Jurkat, Clone E6-1 (cell line): ENCODE measurements at regions not wholly inside any gene's neighbourhood (a gene's known extent, or its start where the extent isn't known, plus 50 kb on each side); places are given as distances from the start of the nearest gene placed in this dataset.
"Not testable (repeated sequence)": the region's sequence is repeated elsewhere in the genome, so short reads cannot be mapped to it uniquely, and the experiment has no call there.

Experiments used
- DNase-seq: peaks from one replicate; pipeline ENCODE4 v3.0.0-alpha.2; 2011; ENCODE audit warnings: low read depth, low spot score
- H3K4me3 ChIP-seq: 2 replicates; pipeline ENCODE4 v1.5.1; 2011; ENCODE audit warnings: mild to moderate bottlenecking, low read length, control low read depth, moderate library complexity

- no peak for DNase-seq
- no peak overlapping the region for H3K4me3 ChIP-seq
Measured at GRCh38 chr3:4063916-4064574, 239.1 kb upstream of the SETMAR start.

GRCh38 chr3:4065085-4065484 is 238.1 kb upstream of the SETMAR start:
- DNase-seq = no peak
- H3K4me3 ChIP-seq = no peak overlapping the region

- H3K4me3 ChIP-seq = no peak overlapping the region
- no peak for DNase-seq
Measured at GRCh38 chr3:4065554-4065953, 237.6 kb upstream of the SETMAR start.

- H3K4me3 ChIP-seq = no peak overlapping the region
- no peak for DNase-seq
Measured at GRCh38 chr3:4067893-4068292, 235.3 kb upstream of the SETMAR start.

GRCh38 chr3:4069796-4070195 is 233.4 kb upstream of the SETMAR start:
- no peak for DNase-seq
- H3K4me3 ChIP-seq = no peak overlapping the region

GRCh38 chr3:4071481-4072184 is 231.5 kb upstream of the SETMAR start:
- H3K4me3 ChIP-seq = no peak overlapping the region
- DNase-seq = no peak

GRCh38 chr3:4077278-4077677 is 225.9 kb upstream of the SETMAR start:
- DNase-seq, H3K4me3 ChIP-seq: not testable (repeated sequence)

- no peak overlapping the region for H3K4me3 ChIP-seq
- no peak for DNase-seq
Measured at GRCh38 chr3:4077950-4078349, 225.2 kb upstream of the SETMAR start.

GRCh38 chr3:4078903-4079302 is 224.3 kb upstream of the SETMAR start:
- DNase-seq = no peak
- no peak overlapping the region for H3K4me3 ChIP-seq

- no peak overlapping the region for H3K4me3 ChIP-seq
- no peak for DNase-seq
Measured at GRCh38 chr3:4079339-4080195, 223.6 kb upstream of the SETMAR start.

- DNase-seq = no peak
Measured at GRCh38 chr3:4083225-4084015, 219.7 kb upstream of the SETMAR start.

GRCh38 chr3:4084271-4084670 is 218.9 kb upstream of the SETMAR start:
- DNase-seq = no peak
- H3K4me3 ChIP-seq = no peak overlapping the region

More at GRCh38 chr3:4083225-4084015, 219.7 kb upstream of the SETMAR start:
- no peak overlapping the region for H3K4me3 ChIP-seq

GRCh38 chr3:4086662-4087061 is 216.5 kb upstream of the SETMAR start:
- DNase-seq, H3K4me3 ChIP-seq: not testable (repeated sequence)

GRCh38 chr3:4091786-4092185 is 211.4 kb upstream of the SETMAR start:
- no peak overlapping the region for H3K4me3 ChIP-seq
- no peak for DNase-seq

- DNase-seq = no peak
- no peak overlapping the region for H3K4me3 ChIP-seq
Measured at GRCh38 chr3:4097801-4098200, 205.4 kb upstream of the SETMAR start.

GRCh38 chr3:4099607-4100006 is 203.6 kb upstream of the SETMAR start:
- no peak for DNase-seq
- no peak overlapping the region for H3K4me3 ChIP-seq

GRCh38 chr3:4107430-4107829 is 195.7 kb upstream of the SETMAR start:
- H3K4me3 ChIP-seq = no peak overlapping the region
- no peak for DNase-seq

GRCh38 chr3:4113811-4114522 is 189.2 kb upstream of the SETMAR start:
- no peak for DNase-seq
- H3K4me3 ChIP-seq = no peak overlapping the region

- no peak for DNase-seq
- H3K4me3 ChIP-seq = no peak overlapping the region
Measured at GRCh38 chr3:4119119-4119518, 184.1 kb upstream of the SETMAR start.
